ENCODE measurements at regions not wholly inside any gene's neighbourhood (a gene's known extent, or its start where the extent isn't known, plus 50 kb on each side); places are given as distances from the start of the nearest gene placed in this dataset.
"Not testable (repeated sequence)": the region's sequence is repeated elsewhere in the genome, so short reads cannot be mapped to it uniquely, and the experiment has no call there.

DNA sequence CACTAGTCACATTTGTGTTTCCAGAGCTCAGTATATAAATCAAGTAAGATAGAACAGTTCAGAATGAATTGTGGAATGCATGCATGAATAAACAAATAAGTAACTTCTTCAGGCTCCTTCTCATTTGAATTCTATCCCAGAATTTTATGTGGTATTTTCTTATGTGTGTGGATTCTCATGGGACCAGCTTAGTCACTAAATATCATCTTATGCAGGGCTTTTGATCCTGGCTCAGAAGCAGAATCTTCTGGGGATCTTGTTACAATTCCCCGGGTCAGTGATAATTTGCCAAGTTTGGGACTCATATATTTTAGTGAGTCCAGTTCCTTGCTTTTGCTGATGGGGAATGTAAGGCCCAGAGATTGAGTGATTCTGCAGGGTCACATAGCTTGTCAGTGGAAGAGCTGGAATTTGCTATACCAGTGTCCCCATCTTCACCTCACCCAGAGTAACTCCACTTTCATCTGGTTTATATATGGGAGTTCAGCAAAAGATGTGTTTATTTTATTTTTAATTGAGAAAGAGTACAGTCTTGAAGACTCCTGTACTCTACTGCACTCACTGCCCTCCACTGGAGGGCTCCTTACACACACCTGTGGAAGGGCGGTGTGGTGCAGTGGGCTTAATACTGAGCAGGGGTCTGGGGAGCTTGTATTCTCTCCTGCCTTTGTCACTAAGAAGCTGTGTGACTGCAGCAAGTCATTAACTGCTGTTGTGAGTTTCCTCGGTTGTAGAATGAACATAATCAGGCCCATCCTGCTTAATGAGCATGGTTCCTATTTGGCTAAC lies 198.2 kb upstream of the CXorf66 start:
- DNase-seq = no peak

DNA sequence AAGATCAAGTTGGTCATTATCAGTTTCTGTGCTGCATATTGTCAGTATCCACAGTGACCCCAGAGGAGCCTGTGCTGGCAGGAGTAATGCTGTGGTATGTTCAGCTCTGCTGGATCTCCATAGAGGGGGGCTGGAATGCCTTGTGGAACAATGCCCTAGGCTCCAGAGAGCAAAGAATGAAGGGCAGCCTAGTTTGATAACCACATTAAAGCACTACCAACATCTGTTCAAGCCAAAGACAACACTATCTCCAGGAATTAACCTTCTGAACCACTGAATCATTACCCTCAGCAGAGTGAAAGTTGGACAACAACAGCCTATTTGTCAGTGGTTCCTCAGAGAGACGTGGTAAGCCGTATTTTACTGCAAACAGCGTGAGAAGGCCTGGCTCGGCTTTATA lies 192.3 kb upstream of the CXorf66 start:
- no peak for DNase-seq

DNA sequence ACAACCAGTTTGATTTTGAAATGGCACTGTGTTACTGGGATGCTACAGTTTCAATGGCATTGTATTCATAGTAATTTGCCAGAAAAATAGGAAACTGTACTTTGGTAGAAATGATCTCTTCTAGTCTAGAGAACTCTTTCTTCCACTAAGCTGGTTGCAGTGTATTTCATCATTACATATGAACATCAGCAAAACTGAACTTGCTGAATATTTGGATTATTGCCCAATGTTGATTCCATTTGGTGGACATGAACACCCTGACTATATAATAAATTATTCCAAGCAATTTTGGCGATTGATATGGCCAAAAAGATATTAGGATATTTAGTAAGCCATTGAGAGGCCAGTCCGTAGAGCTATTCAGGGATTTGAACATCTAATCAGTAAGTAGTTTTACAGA lies 191.8 kb upstream of the CXorf66 start:
- DNase-seq = no peak

DNA sequence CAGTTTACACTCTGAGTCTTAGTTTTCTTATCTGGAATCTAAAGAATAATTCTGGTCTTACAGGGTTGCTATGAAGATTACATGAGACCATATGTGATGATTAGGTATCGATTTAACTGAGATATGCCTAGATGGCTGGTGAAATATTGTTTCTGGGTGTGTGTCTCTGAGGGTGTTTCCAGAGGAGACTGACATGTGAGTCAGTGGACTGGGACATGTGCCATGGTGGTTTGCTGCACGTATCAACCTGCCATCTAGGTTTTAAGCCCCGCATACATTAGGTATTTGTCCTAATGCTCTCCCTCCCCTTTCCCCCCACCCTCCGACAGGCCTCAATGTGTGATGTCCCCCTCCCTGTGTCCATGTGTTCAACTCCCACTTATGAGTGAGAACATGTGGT lies 186.0 kb upstream of the CXorf66 start:
- no peak for DNase-seq

DNA sequence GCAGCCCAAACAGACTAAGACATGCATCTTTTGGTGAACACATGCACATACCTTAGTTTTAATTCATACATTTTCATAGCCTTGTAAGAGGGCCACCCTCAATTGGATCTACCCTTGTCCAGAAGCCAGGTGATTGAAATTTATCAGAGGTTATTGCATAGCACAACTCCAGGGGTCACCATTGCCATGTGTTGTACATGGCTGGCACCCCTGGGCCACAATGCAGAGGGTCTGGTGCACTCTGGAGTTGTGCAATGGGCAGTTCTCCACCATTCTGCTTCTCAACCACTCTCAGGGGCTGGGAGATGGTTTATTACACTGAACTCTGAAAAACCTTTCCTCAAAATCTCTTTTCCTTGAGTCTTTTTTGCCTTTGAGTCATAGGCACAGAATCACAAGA lies 184.4 kb upstream of the CXorf66 start:
- no peak for DNase-seq

DNA sequence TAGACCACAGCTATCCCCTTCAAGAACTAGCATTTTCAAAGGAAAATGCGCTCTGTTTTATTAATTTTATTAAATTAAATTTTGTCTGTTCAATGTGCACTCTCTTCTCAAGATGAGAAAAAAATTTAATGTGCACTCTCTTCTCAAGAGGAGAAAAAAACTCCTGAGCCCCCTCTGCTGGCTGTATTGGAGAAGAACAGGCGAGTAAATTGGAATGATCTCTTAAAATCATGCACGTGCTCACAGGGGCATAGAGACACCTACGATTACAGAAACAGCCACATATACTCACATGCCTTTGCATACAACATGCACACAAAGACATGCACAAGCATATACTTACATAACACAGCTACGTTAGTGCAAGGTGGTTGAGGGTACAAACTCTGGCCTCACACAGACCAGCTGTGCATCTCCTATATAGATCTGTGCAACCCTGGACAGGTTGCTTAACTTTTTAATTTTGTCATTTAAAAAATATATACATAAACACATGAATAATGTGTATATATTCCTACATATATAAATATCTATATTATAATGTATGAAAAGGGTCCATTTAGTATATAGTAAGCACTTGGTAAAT lies 176.2 kb upstream of the CXorf66 start:
- DNase-seq = no peak

DNA sequence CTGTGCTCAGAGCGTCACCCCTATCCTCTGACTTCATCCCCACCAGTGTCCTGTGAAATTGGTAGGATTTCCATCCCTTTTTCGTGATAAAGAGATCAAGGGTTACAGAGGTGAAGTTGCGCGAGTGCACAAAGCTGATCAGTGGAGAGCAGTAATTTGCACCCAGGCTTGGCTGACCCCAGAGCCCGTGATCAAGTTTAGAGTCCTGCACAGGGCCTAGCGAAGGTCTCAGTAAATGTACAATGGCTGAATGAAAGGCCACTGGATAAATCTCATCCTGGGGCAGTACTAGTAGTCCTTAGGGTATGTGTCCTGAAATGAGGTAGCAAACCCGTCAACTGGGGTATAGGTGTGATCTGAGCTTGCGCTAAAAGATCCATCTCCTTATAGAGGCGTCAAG lies 173.2 kb upstream of the CXorf66 start:
- DNase-seq = not testable (repeated sequence)

DNA sequence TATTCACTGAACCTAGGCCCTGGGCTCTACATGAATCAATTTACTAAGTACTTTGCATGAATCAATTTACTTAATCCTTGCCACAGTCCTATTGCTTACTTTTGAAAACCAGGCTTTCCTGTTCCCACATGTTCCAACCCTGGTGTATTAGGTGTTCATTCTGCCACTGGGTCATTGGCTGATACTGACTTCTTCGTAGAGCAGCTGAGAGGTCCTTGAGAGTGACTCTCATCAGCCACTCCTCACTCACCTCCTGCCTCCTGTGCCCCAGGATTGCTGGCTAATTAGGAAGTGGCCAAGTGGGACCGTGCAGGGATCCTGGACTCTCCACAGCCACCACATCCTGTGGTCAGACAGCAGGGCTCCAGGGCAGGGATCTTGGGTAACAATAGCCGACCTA lies 172.7 kb upstream of the CXorf66 start:
- DNase-seq = not testable (repeated sequence)

DNA sequence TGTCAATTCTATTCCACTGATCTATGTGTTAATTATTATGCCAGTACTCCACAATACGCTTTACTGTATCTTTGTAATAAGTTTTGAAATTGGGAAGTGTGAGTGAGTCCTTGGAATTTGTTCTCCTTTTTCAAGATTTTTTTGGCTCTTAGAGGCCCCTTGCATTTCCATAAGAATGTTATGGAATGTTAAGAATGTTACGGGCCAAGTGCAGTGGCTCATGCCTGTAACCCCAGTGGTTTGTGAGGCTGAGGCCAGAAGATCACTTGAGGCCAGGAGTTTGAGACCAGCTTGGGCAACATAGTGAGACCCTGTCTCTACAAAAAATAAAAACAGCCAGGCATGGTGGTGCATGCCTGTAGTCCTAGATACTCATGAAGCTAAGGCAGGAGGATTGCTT lies 167.6 kb upstream of the CXorf66 start:
- DNase-seq = no peak

DNA sequence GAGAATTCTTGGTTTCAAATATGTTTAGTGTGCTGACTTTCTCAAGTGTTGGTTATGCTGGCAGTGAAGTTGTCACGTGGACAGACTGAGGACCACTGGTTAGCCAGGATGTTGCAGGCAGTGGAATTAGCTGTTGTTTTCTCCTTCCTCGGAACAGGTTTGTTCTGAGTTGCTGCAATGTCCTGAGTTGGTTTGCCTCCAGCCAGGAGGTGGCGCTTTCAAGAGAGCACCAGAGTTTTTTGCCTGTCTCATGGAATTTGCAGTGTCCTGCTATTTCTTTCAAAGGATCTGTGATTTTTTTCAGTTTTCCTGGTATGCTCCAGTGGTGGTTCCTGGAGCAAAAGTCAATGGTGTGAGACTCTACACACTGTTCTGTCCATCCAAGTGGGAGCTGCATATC lies 158.1 kb upstream of the CXorf66 start:
- DNase-seq = no peak

DNA sequence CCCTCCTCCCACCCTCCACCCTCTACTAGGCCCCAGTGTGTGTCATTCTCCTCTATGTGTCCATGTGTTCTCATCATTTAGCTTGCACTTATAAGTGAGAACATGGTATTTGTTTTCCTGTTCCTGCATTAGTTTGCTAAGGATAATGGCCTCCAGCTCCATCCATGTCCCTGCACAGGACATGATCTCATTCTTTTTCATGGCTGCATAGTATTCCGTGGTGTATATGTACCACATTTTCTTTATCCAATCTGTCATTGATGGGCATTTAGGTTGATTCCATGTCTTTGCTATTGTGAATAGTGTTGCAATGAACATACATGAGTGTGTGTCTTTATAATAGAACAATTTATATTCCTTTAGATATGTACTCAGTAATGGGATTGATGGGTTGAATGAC lies 148.7 kb upstream of the CXorf66 start:
- not testable (repeated sequence) for DNase-seq

DNA sequence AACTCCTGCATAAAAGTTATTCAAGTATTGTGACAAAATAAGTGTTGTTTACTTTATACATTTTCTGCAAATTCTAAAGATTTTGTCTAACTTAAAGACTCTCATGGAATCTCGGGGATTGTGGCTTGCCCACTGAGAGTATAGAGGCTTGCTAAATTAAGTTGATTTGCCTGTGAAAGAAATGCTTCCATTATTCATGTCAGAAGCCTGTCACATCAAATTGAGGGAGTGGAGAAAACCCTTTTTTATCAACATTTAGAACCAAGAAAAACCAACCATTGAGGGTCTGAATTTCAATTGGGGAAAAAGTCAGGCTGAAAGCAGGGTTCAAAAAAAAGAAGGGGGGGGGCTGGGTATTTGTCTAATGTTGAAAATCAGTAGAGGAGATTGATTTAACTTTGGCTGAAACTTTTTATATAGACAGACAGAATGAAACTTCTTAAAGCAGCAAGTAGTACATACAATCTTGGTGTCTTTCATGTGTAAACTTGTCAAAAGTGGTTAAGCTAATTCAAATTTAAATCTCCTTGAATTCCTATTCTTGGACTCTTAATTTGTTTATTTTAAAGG lies 144.8 kb upstream of the CXorf66 start:
- DNase-seq = no peak

DNA sequence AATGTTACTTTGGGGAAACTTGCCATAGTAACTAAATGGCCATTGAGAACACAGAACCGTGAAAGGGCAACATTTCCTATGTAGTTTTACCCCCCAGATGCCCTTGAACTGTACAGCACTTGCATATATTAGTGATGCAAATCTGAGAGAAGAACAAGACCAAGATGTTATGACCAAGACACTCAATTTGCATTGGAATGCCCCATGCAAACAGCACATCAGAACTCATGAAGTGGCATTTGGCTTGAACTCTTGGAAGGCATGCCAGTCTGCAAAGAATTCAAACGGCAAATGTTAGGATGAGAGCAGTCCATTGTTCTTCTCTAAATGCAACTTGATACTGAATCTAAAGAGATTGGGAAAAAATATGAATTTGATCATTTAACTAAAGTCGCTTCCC lies 139.4 kb upstream of the CXorf66 start:
- no peak for DNase-seq

DNA sequence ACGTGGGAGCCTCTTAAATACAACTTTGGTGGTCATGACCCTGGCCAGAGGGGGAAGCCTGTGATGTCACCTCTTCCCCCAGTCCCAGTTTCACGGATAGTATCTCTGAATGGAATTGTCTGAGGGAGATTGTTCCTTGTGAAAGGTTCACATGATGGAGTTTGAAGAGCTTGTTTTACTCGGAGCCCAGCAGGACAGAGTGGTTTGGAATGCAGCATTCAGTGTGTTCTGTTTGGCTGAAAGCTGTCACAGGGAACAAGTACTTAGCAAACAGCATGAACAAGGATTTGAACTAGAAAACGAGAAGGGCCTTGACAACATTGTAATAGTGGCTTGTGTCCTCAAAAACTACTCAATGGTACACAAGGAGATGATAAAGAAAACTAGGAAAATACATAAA lies 133.9 kb upstream of the CXorf66 start:
- no peak for DNase-seq

DNA sequence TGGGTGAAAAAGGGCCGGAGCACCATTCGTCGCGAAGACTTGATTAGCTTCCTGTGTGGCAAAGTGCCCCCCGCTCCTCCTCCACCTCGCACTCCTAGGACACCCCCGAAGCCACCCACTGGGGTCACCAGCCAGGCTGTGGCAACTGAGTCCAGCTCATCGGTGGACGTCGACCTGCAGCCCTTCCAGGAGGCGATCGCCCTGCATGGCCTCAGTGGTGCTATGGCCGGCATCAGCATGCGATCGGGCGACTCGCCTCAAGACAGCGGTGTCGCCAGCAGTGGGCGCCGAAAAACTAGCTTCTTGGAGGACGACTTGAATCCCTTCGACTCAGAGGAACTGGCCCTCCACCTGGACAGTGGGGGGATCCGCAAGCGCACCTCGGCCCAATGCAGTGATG lies 126.8 kb upstream of the CXorf66 start:
- no peak for DNase-seq

DNA sequence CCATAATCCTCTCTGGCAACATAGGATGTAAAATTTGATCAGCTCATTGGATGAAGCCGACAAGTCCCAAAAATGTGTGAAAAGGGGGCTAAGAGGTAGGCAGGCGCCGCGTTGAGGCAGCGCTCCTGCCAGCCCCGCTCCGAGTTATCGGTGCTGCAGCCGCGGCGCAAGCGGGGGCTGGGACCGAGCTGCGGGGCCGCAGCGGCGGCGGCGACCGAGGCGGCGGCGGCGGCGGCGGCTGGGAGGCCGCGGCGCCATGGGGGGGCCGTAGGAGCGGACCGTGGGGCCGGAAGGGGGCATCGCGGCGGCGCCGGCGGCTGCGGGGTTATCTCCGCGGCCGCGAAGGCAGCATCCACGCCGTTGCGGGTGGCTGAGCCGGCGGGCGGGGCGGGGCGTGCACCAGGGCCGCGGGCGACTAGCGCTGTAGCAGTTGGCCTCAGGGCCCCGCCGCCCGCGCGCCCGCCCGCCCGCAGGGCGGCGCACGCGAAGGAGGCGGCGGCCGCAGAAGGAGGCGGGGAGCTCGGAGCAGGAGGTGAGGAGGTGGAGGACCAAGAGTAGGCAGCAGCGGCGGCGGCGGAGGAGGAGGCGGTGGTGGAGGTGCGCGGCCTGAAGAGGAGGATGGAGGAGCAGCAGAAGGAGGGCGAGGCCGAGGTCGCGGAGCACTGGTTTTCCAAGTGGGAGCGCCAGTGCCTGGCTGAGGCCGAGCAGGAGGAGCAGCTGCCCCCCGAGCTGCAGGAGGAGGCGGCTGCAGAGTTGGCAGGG lies 126.0 kb upstream of the CXorf66 start:
- peak; percentile 27 for DNase-seq

DNA sequence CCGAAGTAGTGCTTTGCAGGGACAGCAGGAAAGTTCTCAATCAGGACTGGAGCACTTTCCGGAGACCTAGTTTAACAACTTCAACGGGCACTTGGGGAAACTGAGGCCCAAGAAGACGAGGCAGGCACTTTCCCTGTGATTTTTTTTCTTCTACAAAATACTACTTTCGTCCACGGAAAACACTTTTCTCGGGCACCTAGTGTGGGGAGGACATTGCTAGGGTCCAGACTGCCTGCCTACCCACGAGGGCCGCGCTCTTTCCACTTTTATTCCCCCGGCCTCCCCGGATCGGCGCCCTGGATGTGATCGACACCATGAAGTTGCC lies 125.4 kb upstream of the CXorf66 start:
- no peak for DNase-seq

DNA sequence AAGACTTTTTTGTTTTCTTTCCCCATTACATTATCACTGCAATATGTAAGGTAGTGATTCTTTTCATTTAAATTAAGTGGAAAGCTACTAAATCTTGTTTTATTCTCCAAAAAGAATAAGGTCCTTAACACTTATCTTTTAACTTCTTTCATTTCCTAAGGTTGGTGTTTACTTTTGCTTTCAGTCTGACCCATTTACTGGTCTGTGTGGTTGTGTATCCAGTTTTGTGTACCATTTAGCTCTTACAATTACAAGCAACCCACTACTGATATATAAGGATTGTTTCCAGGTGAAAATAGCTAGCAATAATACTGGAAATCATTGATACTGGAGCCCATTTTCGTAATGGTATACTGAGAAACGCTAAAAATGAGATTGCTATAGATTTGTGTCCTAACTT lies 123.1 kb upstream of the CXorf66 start:
- DNase-seq = no peak

DNA sequence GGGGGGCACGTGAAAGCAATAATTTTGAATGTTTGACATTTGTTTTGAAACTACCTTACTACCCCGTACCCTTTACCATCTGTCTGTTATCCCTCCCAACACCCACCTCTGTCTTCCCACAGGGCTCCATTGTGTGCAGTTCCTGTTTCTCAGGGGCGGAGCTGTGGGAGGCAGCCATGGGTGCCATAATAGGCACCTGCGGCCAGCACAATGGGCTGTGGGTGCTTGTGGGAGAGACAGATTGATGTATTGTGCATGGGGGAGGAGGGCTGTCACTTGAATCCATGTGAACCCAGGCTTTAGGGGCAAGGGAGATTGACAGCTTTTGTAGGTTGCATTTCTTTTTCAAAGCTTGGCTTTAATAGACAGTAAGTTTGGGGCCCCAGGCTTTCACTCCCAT lies 122.6 kb upstream of the CXorf66 start:
- DNase-seq = no peak

DNA sequence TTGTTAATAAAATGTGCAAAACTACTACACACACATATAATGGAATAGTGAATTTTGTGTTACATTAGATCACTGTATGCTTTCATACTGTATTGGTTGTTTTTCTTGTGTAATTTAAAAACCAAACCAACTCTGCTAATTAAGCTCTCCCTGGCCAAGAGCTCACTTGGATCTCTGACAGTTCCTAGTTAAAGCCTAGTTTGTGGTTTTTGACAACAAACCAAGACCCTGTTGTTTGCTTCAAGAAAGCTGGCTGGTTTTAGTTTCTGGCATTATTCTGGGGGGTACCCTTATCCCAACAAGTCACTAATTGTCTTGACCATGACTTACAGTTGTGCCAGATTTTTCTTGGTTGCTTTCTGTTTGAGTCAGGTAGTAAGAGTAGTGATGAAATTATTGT lies 121.4 kb upstream of the CXorf66 start:
- no peak for DNase-seq

DNA sequence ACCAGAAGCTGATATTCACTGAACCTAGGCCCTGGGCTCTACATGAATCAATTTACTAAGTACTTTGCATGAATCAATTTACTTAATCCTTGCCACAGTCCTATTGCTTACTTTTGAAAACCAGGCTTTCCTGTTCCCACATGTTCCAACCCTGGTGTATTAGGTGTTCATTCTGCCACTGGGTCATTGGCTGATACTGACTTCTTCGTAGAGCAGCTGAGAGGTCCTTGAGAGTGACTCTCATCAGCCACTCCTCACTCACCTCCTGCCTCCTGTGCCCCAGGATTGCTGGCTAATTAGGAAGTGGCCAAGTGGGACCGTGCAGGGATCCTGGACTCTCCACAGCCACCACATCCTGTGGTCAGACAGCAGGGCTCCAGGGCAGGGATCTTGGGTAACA lies 109.5 kb upstream of the CXorf66 start:
- DNase-seq = not testable (repeated sequence)

DNA sequence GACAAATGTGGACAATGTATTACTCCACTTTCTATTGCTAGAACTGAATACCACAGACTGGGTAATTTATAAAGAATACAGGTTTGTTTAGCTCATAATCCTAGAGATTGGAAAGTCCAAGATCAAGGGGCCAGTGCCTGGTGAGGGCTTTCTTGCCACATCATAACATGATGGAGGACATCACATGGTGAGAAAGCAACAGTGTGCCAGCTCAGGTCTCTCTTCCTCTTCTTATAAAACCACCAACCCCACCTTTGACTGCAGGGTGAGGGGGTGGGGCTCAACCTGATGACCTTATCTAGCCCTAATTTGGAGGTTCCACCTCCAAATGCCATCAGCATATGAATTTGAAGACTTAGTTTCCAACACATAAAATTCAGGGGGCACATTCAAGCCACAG lies 105.7 kb upstream of the CXorf66 start:
- no peak for DNase-seq

DNA sequence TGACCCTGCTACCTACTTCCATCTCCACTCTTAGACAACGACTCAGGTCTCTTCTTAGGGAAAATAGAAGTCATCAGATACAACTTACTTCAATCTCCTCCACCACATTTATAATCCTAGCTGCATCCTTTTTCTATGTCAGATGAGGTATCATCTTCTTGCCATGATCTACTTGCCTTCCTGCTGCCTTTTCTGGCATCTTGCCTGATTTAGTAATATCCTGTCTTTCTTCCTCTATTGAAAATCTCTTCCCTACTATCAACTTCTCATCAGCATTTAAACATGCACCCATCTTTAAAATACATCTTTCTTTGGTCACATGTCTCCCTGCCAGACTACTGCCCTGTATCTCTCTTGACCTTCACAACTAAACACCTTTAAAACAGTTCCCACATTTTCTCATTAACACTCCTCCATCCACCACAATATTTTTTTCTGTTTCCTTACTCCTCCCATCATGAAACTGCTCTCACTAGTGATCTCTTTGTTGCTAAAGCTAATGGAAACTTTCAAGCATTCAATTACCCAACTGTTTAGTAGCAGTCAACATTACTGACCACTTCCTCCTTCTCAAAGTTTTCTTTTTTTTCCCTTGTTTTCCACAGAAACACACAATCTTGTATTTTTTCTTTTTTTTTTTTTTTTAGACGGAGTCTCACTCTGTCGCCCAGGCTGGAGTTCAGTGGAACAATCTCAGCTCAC lies 100.8 kb upstream of the CXorf66 start:
- no peak for DNase-seq

Data from occipital lobe (tissue), 1 donor.